WTC11 (cell line): ENCODE measurements at regions not wholly inside any gene's neighbourhood (a gene's known extent, or its start where the extent isn't known, plus 50 kb on each side); places are given as distances from the start of the nearest gene placed in this dataset.

Experiments used
- ATAC-seq: fragments of 200-7000 bp; cut with Tn5 transposase; 2 replicates; pipeline ENCODE4 v1.10.0; 2021; ENCODE audit warnings: mild to moderate bottlenecking, moderate library complexity
- CTCF ChIA-PET: fragments of 300-600 bp; sonication (Branson Sonifier 250); formaldehyde crosslinking; loops from one replicate; lab custom pipeline; 2021; ENCODE audit warnings: antibody characterized with exemption; lab: Charles Lee
- POLR2A ChIA-PET: fragments of 350-600 bp; sonication (Branson Sonifier 250); formaldehyde crosslinking; loops from one replicate; lab custom pipeline; 2021; ENCODE audit warnings: antibody characterized with exemption; lab: Charles Lee
- DNase-seq: peaks from one replicate; pipeline ENCODE4 v3.0.0; 2021; ENCODE audit warnings: low spot score
- H3K27ac Mint-ChIP-seq: 2 replicates; pipeline ENCODE4 v1.8.0; 2021; ENCODE audit warnings: mixed read lengths
- H3K27me3 Mint-ChIP-seq: 2 replicates; pipeline ENCODE4 v1.8.0; 2021; ENCODE audit warnings: low read depth, mild to moderate bottlenecking, moderate library complexity, mixed read lengths
- H3K36me3 Mint-ChIP-seq: 2 replicates; pipeline ENCODE4 v1.8.0; 2021; ENCODE audit warnings: mixed read lengths
- H3K4me1 Mint-ChIP-seq: 2 replicates; pipeline ENCODE4 v1.8.0; 2022; ENCODE audit warnings: mixed read lengths
- H3K4me3 Mint-ChIP-seq: 2 replicates; pipeline ENCODE4 v1.8.0; 2021; ENCODE audit warnings: mild to moderate bottlenecking, moderate library complexity, mixed read lengths
- H3K9me3 Mint-ChIP-seq: 2 replicates; pipeline ENCODE4 v1.8.0; 2021; ENCODE audit warnings: mixed read lengths
- CBFB ChIP-seq: sonication (generic); formaldehyde crosslinking; IDR thresholded peaks from 2 replicates; pipeline ENCODE4 v1.8.1; 2022; ENCODE audit warnings: mild to moderate bottlenecking, low read depth, missing genetic modification reagents
- FOXP1 ChIP-seq: sonication (generic); formaldehyde crosslinking; IDR thresholded peaks from 2 replicates; pipeline ENCODE4 v1.8.0; 2022; ENCODE audit warnings: missing genetic modification reagents, mild to moderate bottlenecking, moderate library complexity, borderline replicate concordance
- FOXP4 ChIP-seq: sonication (generic); formaldehyde crosslinking; IDR thresholded peaks from 2 replicates; pipeline ENCODE4 v1.8.0; 2022; ENCODE audit warnings: mild to moderate bottlenecking, missing genetic modification reagents
- HMGXB4 ChIP-seq: sonication (generic); formaldehyde crosslinking; IDR thresholded peaks from 2 replicates; pipeline ENCODE4 v1.8.1; 2023; ENCODE audit warnings: mild to moderate bottlenecking, moderate library complexity, missing genetic modification reagents
- NFE2L1 ChIP-seq: sonication (generic); formaldehyde crosslinking; IDR thresholded peaks from 2 replicates; pipeline ENCODE4 v1.8.1; 2023; ENCODE audit warnings: missing genetic modification reagents
- NR1H2 ChIP-seq: sonication (generic); formaldehyde crosslinking; IDR thresholded peaks from 2 replicates; pipeline ENCODE4 v1.9.0; 2021; ENCODE audit warnings: mild to moderate bottlenecking, moderate library complexity, missing genetic modification reagents
- PRDM15 ChIP-seq: sonication (generic); formaldehyde crosslinking; IDR thresholded peaks from 2 replicates; pipeline ENCODE4 v1.8.0; 2022; ENCODE audit warnings: missing genetic modification reagents
- PRRX2 ChIP-seq: fragments of 250-450 bp; sonication (Bioruptor Pico); IDR thresholded peaks from 2 replicates; pipeline ENCODE4 v1.8.0; 2021; ENCODE audit warnings: mild to moderate bottlenecking
- ZNF423 ChIP-seq: fragments of 250-450 bp; sonication (Bioruptor Pico); IDR thresholded peaks from 2 replicates; pipeline ENCODE4 v2.1.2; 2022; ENCODE audit warnings: mild to moderate bottlenecking, moderate library complexity
- ZNF532 ChIP-seq: fragments of 250-450 bp; sonication (Bioruptor Pico); IDR thresholded peaks from 2 replicates; pipeline ENCODE4 v1.9.0; 2021; ENCODE audit warnings: mild to moderate bottlenecking, borderline replicate concordance
- TF ChIP-seq, protein P1 (sequence below): sonication (generic); formaldehyde crosslinking; IDR thresholded peaks from 2 replicates; pipeline ENCODE4 v1.8.0; 2022; ENCODE audit warnings: mild to moderate bottlenecking, missing genetic modification reagents
- TF ChIP-seq, protein P2 (sequence below): sonication (generic); formaldehyde crosslinking; IDR thresholded peaks from 2 replicates; pipeline ENCODE4 v1.8.1; 2023; ENCODE audit warnings: mild to moderate bottlenecking, missing genetic modification reagents, borderline replicate concordance
- TF ChIP-seq, protein P3 (sequence below): sonication (generic); formaldehyde crosslinking; IDR thresholded peaks from 2 replicates; pipeline ENCODE4 v1.8.1; 2023; ENCODE audit warnings: mild to moderate bottlenecking, missing genetic modification reagents, moderate library complexity
- TF ChIP-seq, protein P4 (sequence below): fragments of 250-450 bp; sonication (Bioruptor Pico); IDR thresholded peaks from 2 replicates; pipeline ENCODE4 v1.9.0; 2021; ENCODE audit warnings: mild to moderate bottlenecking

- TF ChIP-seq, protein P1, sequence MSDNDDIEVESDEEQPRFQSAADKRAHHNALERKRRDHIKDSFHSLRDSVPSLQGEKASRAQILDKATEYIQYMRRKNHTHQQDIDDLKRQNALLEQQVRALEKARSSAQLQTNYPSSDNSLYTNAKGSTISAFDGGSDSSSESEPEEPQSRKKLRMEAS (CRISPR knock-in tag) = no peak
- no peak for TF ChIP-seq PRRX2 (CRISPR knock-in tag)
- no peak for TF ChIP-seq NFE2L1 (CRISPR knock-in tag)
Observed at GRCh38 chr7:86262781-86263180, 380.9 kb upstream of the GRM3 start (continued).

DNA sequence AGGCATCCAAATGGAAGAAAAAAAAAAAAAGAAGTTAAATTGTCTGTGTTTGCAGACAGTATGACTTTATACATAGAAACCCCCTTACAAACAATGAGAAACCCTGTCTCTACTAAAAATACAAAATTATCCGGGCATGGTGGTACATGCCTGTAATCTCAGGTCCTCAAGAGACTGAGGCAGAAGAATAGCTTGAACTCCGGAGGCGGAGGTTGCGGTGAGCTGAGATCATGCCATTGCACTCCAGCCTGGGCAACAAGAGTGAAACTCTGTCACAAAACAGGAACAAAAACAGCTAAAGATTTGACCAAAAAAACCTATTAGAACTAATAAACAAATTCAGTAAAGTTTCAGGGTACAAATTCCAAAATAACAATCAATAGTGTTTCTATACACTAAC lies 385.8 kb upstream of the GRM3 start:
- Mint-ChIP-seq H3K27ac (no peak overlapping the region), H3K27me3 (no peaks in the 10 kb centered on the region), H3K4me1 (no peaks in the 10 kb centered on the region), H3K9me3 (peaks cover 22% of the 10 kb centered on the region), H3K36me3 (peaks cover 8% of the 10 kb centered on the region; the same call in 1 of the 2 replicates), H3K4me3 (no peak overlapping the region)
- ChIA-PET CTCF (no interaction called here), POLR2A (no interaction called here)
- TF ChIP-seq ZNF532 (CRISPR knock-in tag) (no peak), ZNF423 (CRISPR knock-in tag) (no peak), PRDM15 (no peak), FOXP4 (no peak), FOXP1 (CRISPR knock-in tag) (no peak), NR1H2 (CRISPR knock-in tag) (no peak), CBFB (CRISPR knock-in tag) (no peak), HMGXB4 (no peak)
- TF ChIP-seq, protein P2, sequence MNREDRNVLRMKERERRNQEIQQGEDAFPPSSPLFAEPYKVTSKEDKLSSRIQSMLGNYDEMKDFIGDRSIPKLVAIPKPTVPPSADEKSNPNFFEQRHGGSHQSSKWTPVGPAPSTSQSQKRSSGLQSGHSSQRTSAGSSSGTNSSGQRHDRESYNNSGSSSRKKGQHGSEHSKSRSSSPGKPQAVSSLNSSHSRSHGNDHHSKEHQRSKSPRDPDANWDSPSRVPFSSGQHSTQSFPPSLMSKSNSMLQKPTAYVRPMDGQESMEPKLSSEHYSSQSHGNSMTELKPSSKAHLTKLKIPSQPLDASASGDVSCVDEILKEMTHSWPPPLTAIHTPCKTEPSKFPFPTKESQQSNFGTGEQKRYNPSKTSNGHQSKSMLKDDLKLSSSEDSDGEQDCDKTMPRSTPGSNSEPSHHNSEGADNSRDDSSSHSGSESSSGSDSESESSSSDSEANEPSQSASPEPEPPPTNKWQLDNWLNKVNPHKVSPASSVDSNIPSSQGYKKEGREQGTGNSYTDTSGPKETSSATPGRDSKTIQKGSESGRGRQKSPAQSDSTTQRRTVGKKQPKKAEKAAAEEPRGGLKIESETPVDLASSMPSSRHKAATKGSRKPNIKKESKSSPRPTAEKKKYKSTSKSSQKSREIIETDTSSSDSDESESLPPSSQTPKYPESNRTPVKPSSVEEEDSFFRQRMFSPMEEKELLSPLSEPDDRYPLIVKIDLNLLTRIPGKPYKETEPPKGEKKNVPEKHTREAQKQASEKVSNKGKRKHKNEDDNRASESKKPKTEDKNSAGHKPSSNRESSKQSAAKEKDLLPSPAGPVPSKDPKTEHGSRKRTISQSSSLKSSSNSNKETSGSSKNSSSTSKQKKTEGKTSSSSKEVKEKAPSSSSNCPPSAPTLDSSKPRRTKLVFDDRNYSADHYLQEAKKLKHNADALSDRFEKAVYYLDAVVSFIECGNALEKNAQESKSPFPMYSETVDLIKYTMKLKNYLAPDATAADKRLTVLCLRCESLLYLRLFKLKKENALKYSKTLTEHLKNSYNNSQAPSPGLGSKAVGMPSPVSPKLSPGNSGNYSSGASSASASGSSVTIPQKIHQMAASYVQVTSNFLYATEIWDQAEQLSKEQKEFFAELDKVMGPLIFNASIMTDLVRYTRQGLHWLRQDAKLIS = no peak
- TF ChIP-seq, protein P3, sequence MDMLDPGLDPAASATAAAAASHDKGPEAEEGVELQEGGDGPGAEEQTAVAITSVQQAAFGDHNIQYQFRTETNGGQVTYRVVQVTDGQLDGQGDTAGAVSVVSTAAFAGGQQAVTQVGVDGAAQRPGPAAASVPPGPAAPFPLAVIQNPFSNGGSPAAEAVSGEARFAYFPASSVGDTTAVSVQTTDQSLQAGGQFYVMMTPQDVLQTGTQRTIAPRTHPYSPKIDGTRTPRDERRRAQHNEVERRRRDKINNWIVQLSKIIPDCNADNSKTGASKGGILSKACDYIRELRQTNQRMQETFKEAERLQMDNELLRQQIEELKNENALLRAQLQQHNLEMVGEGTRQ (CRISPR knock-in tag) = no peak
- TF ChIP-seq, protein P4, sequence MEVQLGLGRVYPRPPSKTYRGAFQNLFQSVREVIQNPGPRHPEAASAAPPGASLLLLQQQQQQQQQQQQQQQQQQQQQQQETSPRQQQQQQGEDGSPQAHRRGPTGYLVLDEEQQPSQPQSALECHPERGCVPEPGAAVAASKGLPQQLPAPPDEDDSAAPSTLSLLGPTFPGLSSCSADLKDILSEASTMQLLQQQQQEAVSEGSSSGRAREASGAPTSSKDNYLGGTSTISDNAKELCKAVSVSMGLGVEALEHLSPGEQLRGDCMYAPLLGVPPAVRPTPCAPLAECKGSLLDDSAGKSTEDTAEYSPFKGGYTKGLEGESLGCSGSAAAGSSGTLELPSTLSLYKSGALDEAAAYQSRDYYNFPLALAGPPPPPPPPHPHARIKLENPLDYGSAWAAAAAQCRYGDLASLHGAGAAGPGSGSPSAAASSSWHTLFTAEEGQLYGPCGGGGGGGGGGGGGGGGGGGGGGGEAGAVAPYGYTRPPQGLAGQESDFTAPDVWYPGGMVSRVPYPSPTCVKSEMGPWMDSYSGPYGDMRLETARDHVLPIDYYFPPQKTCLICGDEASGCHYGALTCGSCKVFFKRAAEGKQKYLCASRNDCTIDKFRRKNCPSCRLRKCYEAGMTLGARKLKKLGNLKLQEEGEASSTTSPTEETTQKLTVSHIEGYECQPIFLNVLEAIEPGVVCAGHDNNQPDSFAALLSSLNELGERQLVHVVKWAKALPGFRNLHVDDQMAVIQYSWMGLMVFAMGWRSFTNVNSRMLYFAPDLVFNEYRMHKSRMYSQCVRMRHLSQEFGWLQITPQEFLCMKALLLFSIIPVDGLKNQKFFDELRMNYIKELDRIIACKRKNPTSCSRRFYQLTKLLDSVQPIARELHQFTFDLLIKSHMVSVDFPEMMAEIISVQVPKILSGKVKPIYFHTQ = no peak
- DNase-seq (no peak), ATAC-seq (no peak)
